ENCODE measurements at regions not wholly inside any gene's neighbourhood (a gene's known extent, or its start where the extent isn't known, plus 50 kb on each side); places are given as distances from the start of the nearest gene placed in this dataset.

- no peak for TF ChIP-seq GATA2 (IDR thresholded peaks at IDR 0.05; ENCODE audit: low read depth, low read length)
- TF ChIP-seq GATA3 (IDR thresholded peaks at IDR 0.05; ENCODE audit: low read depth, low read length): no peak
These were observed 52.7 kb upstream of the ZNF618 start for GRCh38 chr9:113823421-113823820.

Data from SH-SY5Y (cell line).